OCI-LY1 (cell line): ENCODE measurements at regions not wholly inside any gene's neighbourhood (a gene's known extent, or its start where the extent isn't known, plus 50 kb on each side); places are given as distances from the start of the nearest gene placed in this dataset.

Experiments
- H2AFZ ChIP-seq: fragments of 200-600 bp; sonication (generic), shearing (Covaris generic); 2 replicates; pipeline ENCODE4 v1.6.0; 2014; ENCODE audit warnings: antibody characterized with exemption, mild to moderate bottlenecking, low read length
- H3F3A ChIP-seq: fragments of 200-600 bp; sonication (generic), shearing (Covaris generic); 2 replicates; pipeline ENCODE4 v1.6.0; 2014; ENCODE audit warnings: mild to moderate bottlenecking, antibody characterized with exemption, low read length, moderate library complexity; ENCODE audit not compliant: insufficient read depth
- H3K27ac ChIP-seq: fragments of 200-600 bp; sonication (generic); 2 replicates; pipeline ENCODE4 v1.5.1; 2014; ENCODE audit warnings: low read length, mixed run types, mild to moderate bottlenecking, low read depth; ENCODE audit not compliant: poor library complexity, severe bottlenecking
- H3K27me3 ChIP-seq: fragments of 200-600 bp; sonication (generic); 2 replicates; pipeline ENCODE4 v1.6.0; 2014; ENCODE audit warnings: antibody characterized with exemption, mild to moderate bottlenecking, low read length, moderate library complexity; ENCODE audit not compliant: insufficient read depth
- H3K36me3 ChIP-seq: fragments of 200-600 bp; sonication (generic); 2 replicates; pipeline ENCODE4 v1.6.1; 2014; ENCODE audit warnings: mild to moderate bottlenecking, antibody characterized with exemption, low read length, moderate library complexity, mixed read lengths; ENCODE audit not compliant: insufficient read depth
- H3K4me1 ChIP-seq: fragments of 200-600 bp; sonication (generic); 2 replicates; pipeline ENCODE4 v1.5.1; 2014; ENCODE audit warnings: mild to moderate bottlenecking, low read length, moderate library complexity; ENCODE audit not compliant: insufficient read depth, severe bottlenecking
- H3K4me2 ChIP-seq: fragments of 200-600 bp; sonication (generic), shearing (Covaris generic); 2 replicates; pipeline ENCODE4 v1.6.1; 2014; ENCODE audit warnings: low read length
- H3K4me3 ChIP-seq: fragments of 200-600 bp; sonication (generic); 2 replicates; pipeline ENCODE4 v1.5.1; 2014; ENCODE audit warnings: low read length, low read depth, mild to moderate bottlenecking, mixed read lengths; ENCODE audit not compliant: poor library complexity, severe bottlenecking
- H3K79me2 ChIP-seq: fragments of 200-600 bp; shearing (Covaris generic); 2 replicates; pipeline ENCODE4 v1.6.1; 2016; ENCODE audit warnings: mixed run types, low read length, mixed read lengths; ENCODE audit not compliant: insufficient read depth
- H3K9ac ChIP-seq: fragments of 200-600 bp; sonication (generic), shearing (Covaris generic); 2 replicates; pipeline ENCODE4 v1.6.1; 2014; ENCODE audit warnings: mild to moderate bottlenecking, low read length, mixed read lengths
- H3K9me2 ChIP-seq: fragments of 200-600 bp; sonication (generic), shearing (Covaris generic); 2 replicates; pipeline ENCODE4 v1.6.1; 2014; ENCODE audit warnings: low read depth, mild to moderate bottlenecking, low read length, mixed read lengths
- H3K9me3 ChIP-seq: fragments of 200-600 bp; shearing (Covaris generic); 2 replicates; pipeline ENCODE4 v1.6.1; 2014; ENCODE audit warnings: low read length, mixed read lengths
- H4K20me1 ChIP-seq: fragments of 200-600 bp; sonication (generic), shearing (Covaris generic); 2 replicates; pipeline ENCODE4 v1.6.0; 2016; ENCODE audit warnings: mild to moderate bottlenecking, low read length; ENCODE audit not compliant: insufficient read depth
- EZH2 ChIP-seq: fragments of 200-600 bp; sonication (generic), shearing (Covaris generic); IDR thresholded peaks from 2 replicates; pipeline ENCODE4 v1.8.0; 2017; ENCODE audit warnings: borderline replicate concordance, mixed run types, mild to moderate bottlenecking, antibody characterized with exemption, low read length, moderate library complexity, mixed read lengths
- TF ChIP-seq, protein P1 (sequence below): fragments of 200-600 bp; sonication (generic), shearing (Covaris generic); IDR thresholded peaks from 2 replicates; pipeline ENCODE4 v1.5.1; 2017; ENCODE audit warnings: mild to moderate bottlenecking, antibody characterized with exemption, low read length, moderate library complexity, mixed read lengths

- Histone ChIP-seq H4K20me1 (no peaks in the 10 kb centered on the region), H3K4me2 (no peak overlapping the region), H3K27ac (no peak overlapping the region), H3K36me3 (no peaks in the 10 kb centered on the region), H3K4me1 (no peaks in the 10 kb centered on the region), H2AFZ (no peak overlapping the region), H3F3A (no peaks in the 10 kb centered on the region), H3K9ac (no peak overlapping the region), H3K79me2 (no peaks in the 10 kb centered on the region), H3K4me3 (no peak overlapping the region), H3K9me3 (no peaks in the 10 kb centered on the region), H3K9me2 (no peaks in the 10 kb centered on the region), H3K27me3 (no peaks in the 10 kb centered on the region)
- TF ChIP-seq, protein P1, sequence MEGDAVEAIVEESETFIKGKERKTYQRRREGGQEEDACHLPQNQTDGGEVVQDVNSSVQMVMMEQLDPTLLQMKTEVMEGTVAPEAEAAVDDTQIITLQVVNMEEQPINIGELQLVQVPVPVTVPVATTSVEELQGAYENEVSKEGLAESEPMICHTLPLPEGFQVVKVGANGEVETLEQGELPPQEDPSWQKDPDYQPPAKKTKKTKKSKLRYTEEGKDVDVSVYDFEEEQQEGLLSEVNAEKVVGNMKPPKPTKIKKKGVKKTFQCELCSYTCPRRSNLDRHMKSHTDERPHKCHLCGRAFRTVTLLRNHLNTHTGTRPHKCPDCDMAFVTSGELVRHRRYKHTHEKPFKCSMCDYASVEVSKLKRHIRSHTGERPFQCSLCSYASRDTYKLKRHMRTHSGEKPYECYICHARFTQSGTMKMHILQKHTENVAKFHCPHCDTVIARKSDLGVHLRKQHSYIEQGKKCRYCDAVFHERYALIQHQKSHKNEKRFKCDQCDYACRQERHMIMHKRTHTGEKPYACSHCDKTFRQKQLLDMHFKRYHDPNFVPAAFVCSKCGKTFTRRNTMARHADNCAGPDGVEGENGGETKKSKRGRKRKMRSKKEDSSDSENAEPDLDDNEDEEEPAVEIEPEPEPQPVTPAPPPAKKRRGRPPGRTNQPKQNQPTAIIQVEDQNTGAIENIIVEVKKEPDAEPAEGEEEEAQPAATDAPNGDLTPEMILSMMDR, result no peak
- no peak for TF ChIP-seq EZH2
Measured at GRCh38 chr1:99133756-99134500, 129.3 kb upstream of the PLPPR5 start.

DNA sequence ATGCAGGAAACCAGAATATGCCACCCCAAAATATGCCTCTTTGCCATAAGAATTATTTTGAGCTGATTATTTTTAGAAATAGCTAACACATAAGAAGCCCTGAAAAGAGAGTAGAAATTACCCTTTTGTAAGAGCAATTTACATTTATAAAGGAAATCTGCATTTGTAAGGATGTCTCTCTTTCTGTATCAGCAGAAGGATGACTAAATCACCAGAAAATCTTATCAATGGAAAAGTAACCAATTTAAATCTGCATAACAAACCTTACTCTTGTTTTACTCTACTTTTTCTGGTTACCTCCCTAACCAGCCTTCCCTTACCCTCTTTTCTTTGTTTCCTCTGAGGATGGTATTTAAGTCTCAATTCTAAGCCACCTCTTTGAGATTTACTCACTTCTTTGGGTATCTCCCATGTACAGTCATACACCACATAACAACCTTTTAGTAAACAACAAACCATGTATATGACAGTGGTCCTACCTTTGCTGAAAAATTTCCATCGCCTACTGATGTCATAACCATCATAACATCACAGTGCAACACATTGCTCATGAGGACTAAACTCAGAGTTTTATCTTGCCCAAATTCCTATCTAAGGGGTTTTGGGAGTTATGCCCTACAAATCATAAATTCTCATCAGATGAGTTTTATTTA lies 126.6 kb upstream of the PLPPR4 start:
- Histone ChIP-seq H3K4me2 (no peak overlapping the region), H2AFZ (no peak overlapping the region), H3K79me2 (no peaks in the 10 kb centered on the region), H3K9me2 (no peaks in the 10 kb centered on the region), H3F3A (no peaks in the 10 kb centered on the region), H3K27me3 (no peaks in the 10 kb centered on the region), H3K9ac (no peak overlapping the region), H3K27ac (no peak overlapping the region), H3K4me1 (no peaks in the 10 kb centered on the region), H3K4me3 (no peak overlapping the region), H3K9me3 (no peaks in the 10 kb centered on the region), H4K20me1 (no peaks in the 10 kb centered on the region), H3K36me3 (no peaks in the 10 kb centered on the region)
- no peak for TF ChIP-seq EZH2
- TF ChIP-seq, protein P1, result no peak

- H3K9ac ChIP-seq, result no peak overlapping the region
- no peak overlapping the region for H3K4me2 ChIP-seq
- no peaks in the 10 kb centered on the region for H3F3A ChIP-seq
- no peaks in the 10 kb centered on the region for H3K4me1 ChIP-seq
- H3K79me2 ChIP-seq, result no peaks in the 10 kb centered on the region
- H3K36me3 ChIP-seq, result no peaks in the 10 kb centered on the region
- H4K20me1 ChIP-seq, result no peaks in the 10 kb centered on the region
- H3K9me3 ChIP-seq, result no peaks in the 10 kb centered on the region
- H3K27me3 ChIP-seq, result no peaks in the 10 kb centered on the region
- no peak overlapping the region for H3K4me3 ChIP-seq
- no peak for TF ChIP-seq EZH2
- TF ChIP-seq, protein P1, result no peak
- no peaks in the 10 kb centered on the region for H3K9me2 ChIP-seq
- H3K27ac ChIP-seq, result no peak overlapping the region
- H2AFZ ChIP-seq, result no peak overlapping the region
Measured at GRCh38 chr1:99139876-99140275, 124.4 kb upstream of the PLPPR4 start.
